ENCODE measurements at regions not wholly inside any gene's neighbourhood (a gene's known extent, or its start where the extent isn't known, plus 50 kb on each side); places are given as distances from the start of the nearest gene placed in this dataset.

GRCh38 chrX:13123247-13123856 is 78.9 kb upstream of the FAM9C start:
- TF ChIP-seq CTCF (tag by site-specific recombination; IDR thresholded peaks at IDR 0.05) = no peak
- no peak for TF ChIP-seq ZNF501 (tag by site-specific recombination; IDR thresholded peaks at IDR 0.05)
